HG03439 (cell line): ENCODE measurements at regions not wholly inside any gene's neighbourhood (a gene's known extent, or its start where the extent isn't known, plus 50 kb on each side); places are given as distances from the start of the nearest gene placed in this dataset.
"Not testable (repeated sequence)": the region's sequence is repeated elsewhere in the genome, so short reads cannot be mapped to it uniquely, and the experiment has no call there.

ENCODE experiments used
- ATAC-seq: cut with Tn5 transposase; IDR thresholded peaks from one replicate; pipeline ENCODE4 v1.9.1; 2021; ENCODE audit warnings: mild to moderate bottlenecking, moderate library complexity; ENCODE audit not compliant: unreplicated experiment

DNA sequence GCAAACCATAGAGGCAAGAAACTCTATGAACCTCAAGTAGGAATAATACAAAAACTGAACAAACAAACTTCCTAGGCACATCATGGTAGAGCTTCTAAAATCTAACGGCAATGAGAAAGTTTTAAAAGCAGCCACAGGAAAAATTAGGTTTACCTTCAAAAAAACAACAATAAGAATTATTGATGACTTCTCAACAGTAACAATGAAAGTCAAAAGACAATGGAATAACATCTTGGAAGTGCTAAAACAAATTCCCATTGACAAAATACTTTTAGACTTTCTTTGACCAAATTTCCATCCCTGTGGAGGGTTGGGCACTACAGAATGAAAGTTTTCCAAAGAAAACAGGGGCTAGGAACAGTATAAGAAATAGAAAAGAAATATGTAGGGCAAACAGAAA is 222.9 kb upstream of the ERCC4 start:
- ATAC-seq, result no peak

DNA sequence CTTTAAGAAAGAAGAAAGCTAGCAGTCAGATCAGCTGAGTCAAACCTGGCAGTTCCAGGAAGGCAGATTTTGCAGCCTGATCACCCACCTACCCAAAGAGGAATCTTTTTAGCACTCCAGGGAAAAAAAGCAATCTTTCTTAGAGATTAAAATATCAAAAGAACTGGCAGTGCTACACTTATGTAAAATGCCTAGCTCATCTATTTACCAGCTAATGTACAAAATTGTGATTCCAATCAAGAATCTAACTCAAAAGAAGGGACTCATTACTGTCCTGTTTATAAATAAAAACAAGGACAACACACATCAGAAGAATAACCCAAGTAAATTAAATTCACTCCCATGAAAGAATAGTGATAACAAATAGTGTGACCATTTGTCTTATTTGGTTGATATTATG is 222.4 kb upstream of the ERCC4 start:
- ATAC-seq, result no peak

- no peak for ATAC-seq
Observed at GRCh38 chr16:13702614-13703013, 217.3 kb upstream of the ERCC4 start.

DNA sequence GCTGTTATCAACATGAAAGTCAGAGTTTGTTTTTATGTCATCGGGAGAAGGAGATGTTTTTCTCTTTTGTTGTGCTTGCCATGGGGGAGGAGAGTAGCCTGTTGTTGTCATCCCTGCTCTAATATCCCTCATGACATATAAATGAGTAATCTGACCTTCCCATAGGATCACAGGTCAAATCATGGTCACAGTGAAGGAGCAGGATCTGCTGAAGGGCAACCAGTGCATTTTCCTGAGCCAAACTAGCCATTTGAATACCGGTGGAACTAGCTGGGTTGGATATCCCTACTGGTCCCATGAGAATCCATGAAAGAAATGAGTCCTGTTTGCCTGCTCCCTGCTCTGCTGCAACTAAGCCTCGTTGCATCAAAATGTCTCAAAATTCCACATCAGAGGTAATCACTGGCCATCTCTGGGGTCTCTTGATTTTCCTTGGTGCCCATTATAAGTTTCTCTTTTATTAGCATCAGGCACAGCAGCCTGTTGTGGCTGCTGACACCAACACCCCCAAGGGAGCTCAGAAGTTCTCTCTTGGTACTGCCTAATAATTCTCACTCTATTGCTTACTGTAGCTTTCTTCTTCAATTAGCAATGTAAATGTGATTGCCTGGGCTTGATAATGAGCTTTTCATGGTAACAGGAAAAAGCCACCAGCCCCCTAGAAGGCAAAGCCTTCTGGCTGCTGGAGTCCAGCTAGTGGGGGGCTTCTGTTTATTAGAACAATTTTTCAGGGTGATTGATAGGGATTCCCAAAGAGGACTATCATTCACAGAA is 211.4 kb upstream of the ERCC4 start:
- no peak for ATAC-seq

DNA sequence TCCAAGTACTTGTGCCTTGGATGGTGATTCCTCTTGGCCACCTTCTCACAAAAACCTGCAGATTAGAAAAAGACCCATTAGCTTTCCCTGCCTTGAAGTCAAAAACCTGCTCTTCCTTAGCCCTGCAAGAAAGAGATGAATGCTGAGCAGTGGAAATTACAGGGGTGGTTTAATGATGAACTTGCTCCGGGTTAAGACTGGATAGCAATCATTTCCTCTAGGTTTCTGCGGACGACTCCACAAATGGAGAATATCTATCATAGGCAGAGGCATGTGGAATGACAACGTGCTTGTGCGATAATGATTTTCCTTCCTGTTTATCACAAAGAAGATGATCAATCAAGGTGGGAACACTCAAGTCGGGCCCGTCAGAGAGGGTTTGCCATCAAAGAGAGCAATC is 201.2 kb upstream of the ERCC4 start:
- no peak for ATAC-seq

- ATAC-seq, result no peak
Observed at GRCh38 chr16:13727943-13728342, 192.0 kb upstream of the ERCC4 start.

DNA sequence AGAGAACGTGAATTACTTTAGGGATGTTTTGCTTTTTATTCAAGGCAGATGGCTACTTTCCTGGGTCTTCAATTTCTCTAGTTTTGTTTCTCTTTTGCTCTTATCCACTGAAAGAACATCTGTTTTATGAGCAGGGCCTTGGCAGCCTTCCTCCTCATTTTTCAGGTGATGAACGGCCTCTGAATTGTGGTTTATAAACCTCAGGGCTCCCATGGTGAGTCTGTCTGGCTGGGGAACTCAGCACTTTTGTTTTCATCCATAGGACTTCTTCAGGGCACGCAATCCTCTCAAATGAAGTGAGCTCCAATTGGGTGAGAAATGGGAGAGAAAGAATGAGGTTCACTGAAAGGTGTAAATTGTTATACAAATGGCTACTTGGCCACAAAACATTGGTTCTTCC is 186.4 kb upstream of the ERCC4 start:
- no peak for ATAC-seq

DNA sequence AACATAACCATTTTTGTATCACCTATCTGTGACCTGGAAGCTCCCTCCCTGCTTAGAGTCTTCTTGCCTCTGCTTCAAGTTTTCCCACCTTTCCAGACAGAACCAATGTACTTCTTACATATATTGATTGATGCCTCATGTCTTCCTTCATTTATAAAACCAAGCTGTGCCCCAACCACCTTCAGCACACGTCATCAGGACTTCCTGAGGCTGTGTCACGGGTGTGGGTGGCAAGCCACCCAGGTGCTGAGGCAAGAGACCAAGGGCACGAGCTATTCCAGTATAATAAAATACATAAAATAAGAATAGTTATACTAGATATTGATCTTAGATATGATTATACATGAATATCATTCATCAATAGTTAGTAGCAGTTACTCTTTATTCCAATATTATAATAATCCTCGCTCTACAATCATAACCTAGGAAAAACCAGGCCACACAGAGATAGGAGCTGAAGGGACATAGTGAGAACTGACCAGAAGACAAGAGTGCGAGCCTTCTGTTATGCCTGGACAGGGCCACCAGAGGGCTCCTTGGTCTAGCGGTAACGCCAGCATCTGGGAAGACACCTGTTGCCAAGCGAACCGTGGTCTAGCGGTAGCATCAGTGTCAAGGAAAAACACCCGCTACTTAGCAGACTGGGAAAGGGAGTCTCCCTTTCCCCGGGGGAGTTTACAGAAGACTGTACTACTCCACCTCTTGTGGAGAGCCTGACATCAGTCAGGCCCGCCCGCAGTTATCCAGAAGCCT is 180.2 kb upstream of the ERCC4 start:
- ATAC-seq, result not testable (repeated sequence)

GRCh38 chr16:13742928-13743327 is 177.0 kb upstream of the ERCC4 start:
- no peak for ATAC-seq

DNA sequence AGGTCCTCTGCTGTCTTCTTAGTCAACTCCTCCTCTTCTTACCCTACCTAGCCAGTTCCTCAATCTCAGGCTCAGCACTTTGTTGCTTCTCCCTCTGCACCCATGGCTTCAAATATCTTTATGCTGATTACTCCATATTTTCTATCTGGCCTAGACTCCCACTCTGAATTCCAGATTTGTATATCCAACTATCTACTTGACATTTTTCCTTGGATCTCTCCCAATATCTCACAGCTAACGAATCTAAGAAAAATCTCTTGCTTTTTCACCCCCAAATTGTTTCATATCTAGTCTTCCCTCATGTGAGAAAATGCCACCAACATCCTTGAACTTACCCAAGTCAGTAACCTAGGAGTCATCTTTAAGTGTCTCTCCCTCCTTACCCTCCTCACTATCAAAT is 176.4 kb upstream of the ERCC4 start:
- no peak for ATAC-seq

GRCh38 chr16:13756411-13757140 is 163.4 kb upstream of the ERCC4 start:
- no peak for ATAC-seq

DNA sequence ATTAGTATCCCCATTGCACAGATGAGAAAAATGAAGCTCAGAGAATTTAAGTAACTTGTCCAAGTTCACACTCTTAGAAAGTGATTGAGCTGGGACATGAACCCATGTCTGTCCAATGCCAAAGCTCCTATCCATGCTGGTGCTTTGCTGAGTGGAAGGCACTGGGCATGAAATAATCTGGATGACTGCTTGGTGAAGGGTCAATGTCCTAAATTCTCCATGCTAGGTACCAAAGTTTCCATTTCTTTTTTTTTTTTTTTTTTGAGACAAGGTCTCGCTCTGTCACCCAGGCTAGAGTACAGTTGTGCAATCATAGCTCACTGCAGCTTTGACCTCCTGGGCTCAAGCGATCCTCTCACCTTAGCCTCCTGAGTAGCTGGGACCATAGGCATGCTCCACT is 153.6 kb upstream of the ERCC4 start:
- no peak for ATAC-seq

- no peak for ATAC-seq
Observed at GRCh38 chr16:13767215-13767614, 152.7 kb upstream of the ERCC4 start.

DNA sequence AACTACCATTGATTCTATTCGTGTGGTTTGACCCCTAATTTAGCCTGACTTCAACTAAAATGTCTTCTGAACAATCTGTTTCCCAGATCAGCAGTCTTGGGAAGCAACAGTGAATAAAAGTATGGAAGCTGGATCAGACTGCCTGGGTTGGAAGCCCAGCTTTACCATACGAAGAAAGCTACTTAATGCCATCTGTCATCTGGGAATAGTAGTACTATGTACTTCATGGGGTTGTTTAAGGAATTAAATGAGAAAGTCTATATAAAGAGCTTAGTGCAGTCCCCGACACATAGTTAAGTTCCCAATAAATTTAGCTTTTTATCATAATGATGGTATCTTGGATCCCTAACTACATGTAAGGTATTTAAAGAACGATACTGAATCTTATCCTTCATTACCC is 151.5 kb upstream of the ERCC4 start:
- no peak for ATAC-seq

DNA sequence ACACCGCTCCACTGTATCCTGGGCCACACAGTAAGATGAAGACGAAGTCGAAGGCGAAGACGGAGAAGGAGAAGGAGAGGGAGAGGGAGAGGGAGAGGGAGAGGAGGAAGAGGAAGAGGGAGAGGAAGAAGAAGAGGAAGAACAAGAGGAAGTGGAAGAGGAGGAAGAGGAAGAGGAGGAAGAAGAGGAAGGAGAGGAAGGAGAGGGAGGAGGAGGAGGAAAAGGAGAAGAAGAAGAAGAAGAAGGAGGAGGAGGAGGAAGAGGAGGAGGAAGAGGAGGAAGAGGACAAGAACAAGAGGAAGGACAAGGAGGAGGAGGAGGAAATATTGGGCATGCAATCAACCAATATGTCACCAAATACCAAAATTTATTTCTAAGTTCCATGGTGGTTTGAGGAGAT is 149.5 kb upstream of the ERCC4 start:
- ATAC-seq, result no peak

- ATAC-seq, result no peak
Observed at GRCh38 chr16:13772782-13773181, 147.2 kb upstream of the ERCC4 start.

GRCh38 chr16:13779676-13780075 is 140.3 kb upstream of the ERCC4 start:
- ATAC-seq, result no peak

DNA sequence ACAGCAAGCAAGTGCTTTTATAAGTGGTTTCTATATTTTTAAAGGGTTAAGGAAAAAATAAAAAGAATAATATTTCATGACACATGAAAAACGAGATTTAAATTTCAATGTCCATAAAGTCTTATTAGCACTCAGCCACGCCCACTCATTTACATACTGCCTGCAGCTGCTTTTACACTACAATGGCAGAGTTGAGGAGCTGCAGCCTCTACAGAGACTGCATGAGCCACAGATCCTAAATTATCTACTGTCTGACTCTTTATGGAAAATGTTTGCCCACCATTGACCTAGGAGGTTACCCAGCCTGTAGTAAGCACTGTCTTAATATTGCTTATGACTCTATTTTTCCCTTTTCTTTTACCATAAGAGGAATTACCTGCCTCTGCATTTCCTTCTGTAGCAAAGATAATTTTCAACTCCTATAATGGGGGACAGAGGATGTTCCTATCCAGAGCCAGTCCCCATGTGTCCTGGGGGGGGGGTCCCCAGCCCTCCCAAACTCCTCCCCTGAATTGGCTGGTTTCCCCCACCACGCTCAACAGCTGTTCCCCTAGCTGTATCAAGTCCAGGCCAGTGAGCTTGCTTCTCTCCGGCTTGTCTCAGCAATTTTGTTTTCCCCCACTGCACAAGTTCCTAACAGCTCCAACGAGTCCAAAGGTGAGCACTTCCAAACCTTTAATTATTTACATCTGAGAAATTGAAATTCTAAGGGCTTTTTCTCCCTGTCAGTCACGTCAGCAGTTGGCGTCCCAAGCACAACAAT is 139.4 kb upstream of the ERCC4 start:
- no peak for ATAC-seq

GRCh38 chr16:13781169-13781564 is 138.8 kb upstream of the ERCC4 start:
- ATAC-seq, result no peak

DNA sequence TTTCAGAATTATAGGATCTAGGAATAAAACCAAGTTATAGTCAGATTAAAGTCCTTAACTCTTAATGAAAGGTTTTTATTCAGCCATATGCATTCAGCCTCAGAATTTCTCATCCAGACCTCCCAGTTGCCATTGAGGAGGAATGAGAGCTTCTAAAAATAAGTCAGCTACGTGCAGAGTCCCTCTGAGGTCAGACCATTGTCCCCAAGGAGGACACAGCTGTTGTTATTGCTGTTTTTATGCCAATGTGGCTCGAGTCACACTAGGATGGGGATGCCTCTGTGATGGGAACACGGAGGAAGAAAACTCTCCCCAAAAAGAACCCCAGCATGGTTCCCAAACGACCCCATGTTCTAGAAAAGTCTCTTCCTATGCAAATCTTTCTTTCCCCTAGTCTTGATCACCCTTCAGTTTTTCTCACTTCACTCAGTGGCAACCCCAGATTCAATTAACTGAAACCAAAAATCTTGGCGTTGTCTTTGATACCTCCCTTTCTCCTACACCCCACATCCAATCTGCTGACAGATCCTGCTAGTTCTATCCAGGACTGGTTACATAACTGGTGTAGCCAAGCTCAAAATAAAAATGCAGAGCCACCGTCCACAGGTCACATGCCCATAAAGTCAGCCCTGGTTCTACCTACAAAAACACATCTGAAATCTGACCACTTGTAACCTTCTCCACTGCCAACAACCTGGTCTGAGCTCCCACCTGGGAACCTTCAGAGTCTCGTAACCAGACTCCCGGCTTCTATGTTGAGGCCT is 138.2 kb upstream of the ERCC4 start:
- ATAC-seq, result no peak
